Endothelial cell of umbilical vein (primary cell): ENCODE measurements at regions not wholly inside any gene's neighbourhood (a gene's known extent, or its start where the extent isn't known, plus 50 kb on each side); places are given as distances from the start of the nearest gene placed in this dataset.

ENCODE experiments used
- BruUV-seq: library from RNA; stranded (reverse); fragments of 400-500 nt; replicated peaks from 2 replicates; lab custom pipeline; 2021; lab: Mats Ljungman, UMichigan
- CTCF ChIA-PET: fragments of 300-600, 350-600 bp; sonication (Branson Sonifier 250); formaldehyde crosslinking; loops from one replicate; lab custom pipeline; 2021; ENCODE audit warnings: antibody characterized with exemption, inconsistent platforms; lab: Charles Lee
- POLR2A ChIA-PET: fragments of 300-600, 350-600 bp; sonication (Branson Sonifier 250); formaldehyde crosslinking; loops from one replicate; lab custom pipeline; 2021; ENCODE audit warnings: antibody characterized with exemption, inconsistent platforms; lab: Charles Lee
- DNase-seq: peaks from one replicate; pipeline ENCODE4 v3.0.0-alpha.2; 2011; ENCODE audit warnings: low read depth, low spot score
- FAIRE-seq: peaks from 2 replicates; lab custom pipeline; 2011; peaks lifted over from hg19 to GRCh38; lab: Jason Lieb, UNC
- H2AFZ ChIP-seq: 2 replicates; pipeline ENCODE4 v1.6.0; 2012; ENCODE audit warnings: low read depth, low read length, control low read depth, inconsistent platforms
- H3K27ac ChIP-seq: 2 replicates; pipeline ENCODE4 v1.5.1; 2011; ENCODE audit warnings: low read depth, mild to moderate bottlenecking, control low read depth, low read length, moderate library complexity; ENCODE audit not compliant: insufficient read depth
- H3K27me3 ChIP-seq, 2 experiments: 2 replicates each; pipeline versions ENCODE4 v1.6.0 to v1.6.1; 2011; ENCODE audit warnings: low read length in 2 of 2, mixed read lengths in 1 of 2; ENCODE audit not compliant: control insufficient read depth in 2 of 2, insufficient read depth in 2 of 2
- H3K36me3 ChIP-seq, 2 experiments: 2 replicates in 1 of 2; 3 replicates in 1 of 2; pipeline ENCODE4 v1.5.1; 2011; ENCODE audit warnings: low read length in 2 of 2, mild to moderate bottlenecking in 1 of 2, moderate library complexity in 1 of 2; ENCODE audit not compliant: control insufficient read depth in 2 of 2, insufficient read depth in 2 of 2; ENCODE audit errors: extremely low read depth in 1 of 2
- H3K4me1 ChIP-seq: 3 replicates; pipeline ENCODE4 v1.5.1; 2011; ENCODE audit warnings: mild to moderate bottlenecking, low read length; ENCODE audit not compliant: control insufficient read depth, insufficient read depth; ENCODE audit errors: extremely low read depth
- H3K4me2 ChIP-seq: 2 replicates; pipeline ENCODE4 v1.6.1; 2011; ENCODE audit warnings: low read length, control low read depth, mixed read lengths; ENCODE audit not compliant: insufficient read depth
- H3K4me3 ChIP-seq, 3 experiments: fragments of 200-600 bp in 1 of 3; sonication (generic), shearing (Covaris generic) in 1 of 3; replicated peaks in 1 of 3; 2 replicates each; pipeline ENCODE4 v1.5.1; 2011 to 2016; ENCODE audit warnings: control low read depth in 3 of 3, low read length in 3 of 3, mild to moderate bottlenecking in 2 of 3, inconsistent platforms in 1 of 3, low read depth in 1 of 3, moderate library complexity in 1 of 3; ENCODE audit not compliant: insufficient read depth in 1 of 3
- H3K79me2 ChIP-seq: 2 replicates; pipeline ENCODE4 v1.6.0; 2012; ENCODE audit warnings: low read length, inconsistent platforms; ENCODE audit not compliant: control insufficient read depth, insufficient read depth
- H3K9ac ChIP-seq: replicated peaks from 2 replicates; pipeline ENCODE3; 2011; ENCODE audit warnings: low read length, control low read depth; ENCODE audit not compliant: insufficient read depth; ENCODE audit errors: extremely low read depth
- H3K9me1 ChIP-seq: replicated peaks from 3 replicates; pipeline ENCODE4 v1.6.0; 2011; ENCODE audit warnings: mild to moderate bottlenecking, low read length; ENCODE audit not compliant: control insufficient read depth, insufficient read depth; ENCODE audit errors: extremely low read depth
- H3K9me3 ChIP-seq: replicated peaks from 2 replicates; pipeline ENCODE4 v1.5.1; 2012; ENCODE audit warnings: low read length, inconsistent platforms; ENCODE audit not compliant: control insufficient read depth, insufficient read depth
- H4K20me1 ChIP-seq: replicated peaks from 2 replicates; pipeline ENCODE3; 2011; ENCODE audit warnings: mild to moderate bottlenecking, low read length; ENCODE audit not compliant: control insufficient read depth, insufficient read depth; ENCODE audit errors: extremely low read depth
- CTCF ChIP-seq, 2 donors: IDR thresholded peaks; 1 replicate in 1 of 2; 2 replicates in 1 of 2; pipeline ENCODE4 v1.5.1; 2011; ENCODE audit warnings: low read length in 2 of 2, mild to moderate bottlenecking in 2 of 2, moderate library complexity in 2 of 2, control low read depth in 1 of 2, inconsistent platforms in 1 of 2, low read depth in 1 of 2; ENCODE audit not compliant: insufficient read depth in 1 of 2; ENCODE audit errors: extremely low read depth in 1 of 2
- FOS ChIP-seq: IDR thresholded peaks from 2 replicates; pipeline ENCODE4 v1.6.1; 2011; ENCODE audit warnings: mild to moderate bottlenecking, low read length, moderate library complexity, borderline replicate concordance; ENCODE audit not compliant: insufficient read depth
- GATA2 ChIP-seq: IDR thresholded peaks from 2 replicates; pipeline ENCODE4 v1.7.0; 2011; ENCODE audit warnings: low read depth, mild to moderate bottlenecking, moderate library complexity, mixed read lengths, low read length; ENCODE audit not compliant: insufficient read length, insufficient read depth
- JUN ChIP-seq: IDR thresholded peaks from 2 replicates; pipeline ENCODE4 v1.6.1; 2011; ENCODE audit warnings: borderline replicate concordance, low read depth; ENCODE audit not compliant: insufficient read length, insufficient read depth
- MYC ChIP-seq: IDR thresholded peaks from one replicate; pipeline ENCODE4 v1.6.1; 2011; ENCODE audit warnings: mild to moderate bottlenecking, low read depth, low read length
- dilution Hi-C: fragments of 300-500 bp; cut with MboI; formaldehyde crosslinking; loops from one replicate; pipeline ENCODE4 v1.15.0; 2019; ENCODE audit warnings: low sequenced_read_pairs; ENCODE audit not compliant: extremely low pct_ligation_motif_present
- intact Hi-C: fragments of 100-400 bp; cut with micrococcal nuclease; formaldehyde crosslinking; loops from one replicate; pipeline ENCODE4 v1.10.0; 2022
- TF ChIP-seq, protein P1 (sequence below): IDR thresholded peaks from 2 replicates; pipeline ENCODE4 v1.6.1; 2011; ENCODE audit not compliant: insufficient read depth, insufficient read length

- peaks cover 42% of the 10 kb centered on the region for H3K4me1 ChIP-seq
- H3K79me2 ChIP-seq, result no peaks in the 10 kb centered on the region
- no peak for DNase-seq
- H3K9me3 ChIP-seq, result no peaks in the 10 kb centered on the region
- intact Hi-C loops (no loop called here), dilution Hi-C loops (no loop called here)
- ChIA-PET CTCF (interaction anchor here (0.7 to 1.3 kb wide), 4 partner anchors 9 to 251 kb away, joined by 3 to 4 read pairs (median 3); no protein-coding TSS in a partner anchor), POLR2A (no interaction called here)
- H4K20me1 ChIP-seq, result no peaks in the 10 kb centered on the region
- H3K27me3 ChIP-seq, result no peaks in the 10 kb centered on the region
- H2AFZ ChIP-seq, result no peak overlapping the region
- no peak overlapping the region for H3K27ac ChIP-seq
- BruUV-seq, result no TSS peak
- no peaks in the 10 kb centered on the region for H3K9me1 ChIP-seq
- TF ChIP-seq JUN (no peak), CTCF (IDR thresholded peaks at IDR 0.05; ENCODE audit: extremely low read depth in 1 of 2, insufficient read depth in 1 of 2, low read depth in 1 of 2, low read length in 2 of 2) (no peak), FOS (no peak)
- no peak overlapping the region for H3K9ac ChIP-seq
- no peak for FAIRE-seq
- H3K4me2 ChIP-seq, result no peak overlapping the region
- H3K36me3 ChIP-seq, result no peaks in the 10 kb centered on the region
- no peak overlapping the region for H3K4me3 ChIP-seq
These were observed 249.9 kb downstream of the FOXL1 start for GRCh38 chr16:86828202-86828601.

DNA sequence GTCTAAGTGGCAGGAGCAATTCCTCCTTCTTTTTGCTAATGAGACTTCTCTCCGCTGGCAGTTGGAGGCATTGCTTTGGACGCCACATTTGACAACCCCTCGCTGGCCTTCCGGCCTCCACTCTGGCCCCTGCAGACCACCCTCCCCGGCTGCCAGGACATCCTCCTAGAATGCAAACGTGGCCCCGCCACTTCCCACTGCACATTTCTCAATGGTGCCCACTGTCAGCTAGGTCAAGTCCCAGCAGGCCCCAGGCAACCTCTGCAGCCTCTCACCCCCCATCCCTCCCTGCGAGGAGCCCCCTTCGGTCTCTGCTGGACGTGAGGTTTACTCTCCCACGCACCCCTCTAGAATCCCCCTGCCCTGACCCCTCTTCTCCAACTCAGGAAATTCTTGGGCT is 250.3 kb downstream of the FOXL1 start:
- dilution Hi-C loops (no loop called here), intact Hi-C loops (no loop called here)
- CTCF ChIA-PET, result interaction anchor here (1.0 to 1.3 kb wide), 3 partner anchors 8 to 234 kb away, joined by 3 to 4 read pairs (median 4); no protein-coding TSS in a partner anchor
- BruUV-seq, result no TSS peak
- Histone ChIP-seq H3K9me1 (no peaks in the 10 kb centered on the region), H3K4me1 (peaks cover 37% of the 10 kb centered on the region), H3K36me3 (no peaks in the 10 kb centered on the region), H3K27ac (no peak overlapping the region), H3K27me3 (no peaks in the 10 kb centered on the region), H4K20me1 (no peaks in the 10 kb centered on the region), H3K79me2 (no peaks in the 10 kb centered on the region), H3K9me3 (no peaks in the 10 kb centered on the region), H3K9ac (no peak overlapping the region), H3K4me3 (no peak overlapping the region), H3K4me2 (no peak overlapping the region), H2AFZ (no peak overlapping the region)
- no peak for DNase-seq
- TF ChIP-seq JUN (no peak), MYC (no peak), CTCF (IDR thresholded peaks at IDR 0.05; ENCODE audit: extremely low read depth in 1 of 2, insufficient read depth in 1 of 2, low read depth in 1 of 2, low read length in 2 of 2) (no peak), GATA2 (no peak)
- TF ChIP-seq, protein P1, sequence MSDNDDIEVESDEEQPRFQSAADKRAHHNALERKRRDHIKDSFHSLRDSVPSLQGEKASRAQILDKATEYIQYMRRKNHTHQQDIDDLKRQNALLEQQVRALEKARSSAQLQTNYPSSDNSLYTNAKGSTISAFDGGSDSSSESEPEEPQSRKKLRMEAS, result no peak
- POLR2A ChIA-PET, result no interaction called here
- FAIRE-seq, result no peak
